SK-N-SH treated with all-trans-retinoic acid at 6 μM for 48 hours (cell line): ENCODE measurements at regions not wholly inside any gene's neighbourhood (a gene's known extent, or its start where the extent isn't known, plus 50 kb on each side); places are given as distances from the start of the nearest gene placed in this dataset.

Source experiments
- ATAC-seq: fragments of 200-7000 bp; cut with Tn5 transposase; 3 replicates; pipeline ENCODE4 v1.9.1; 2020; ENCODE audit warnings: mild to moderate bottlenecking, moderate library complexity
- ARNTL ChIP-seq: fragments of 450-650 bp; formaldehyde crosslinking; IDR thresholded peaks from 2 replicates; pipeline ENCODE4 v1.5.0; 2020; ENCODE audit warnings: low read depth, mild to moderate bottlenecking, moderate library complexity, borderline replicate concordance
- BACH2 ChIP-seq: fragments of 250-450 bp; sonication (Bioruptor Pico); IDR thresholded peaks from 2 replicates; pipeline ENCODE4 v1.9.0; 2021; ENCODE audit warnings: mild to moderate bottlenecking, borderline replicate concordance
- CSDC2 ChIP-seq: fragments of 250-450 bp; sonication (Bioruptor Pico); IDR thresholded peaks from 2 replicates; pipeline ENCODE4 v1.5.0; 2020; ENCODE audit warnings: mild to moderate bottlenecking, moderate library complexity
- CSRNP3 ChIP-seq: fragments of 250-450 bp; sonication (Bioruptor Pico); IDR thresholded peaks from 2 replicates; pipeline ENCODE4 v1.5.1; 2021; ENCODE audit warnings: mild to moderate bottlenecking, moderate library complexity
- GLIS3 ChIP-seq: fragments of 250-450 bp; sonication (Bioruptor Pico); IDR thresholded peaks from 2 replicates; pipeline ENCODE4 v1.5.0; 2020; ENCODE audit warnings: mild to moderate bottlenecking, moderate library complexity
- OSR1 ChIP-seq: fragments of 250-450 bp; sonication (Bioruptor Pico); IDR thresholded peaks from 2 replicates; pipeline ENCODE4 v1.8.0; 2022; ENCODE audit warnings: moderate library complexity, mild to moderate bottlenecking, inconsistent platforms
- PATZ1 ChIP-seq: fragments of 250-450 bp; sonication (Bioruptor Pico); IDR thresholded peaks from 2 replicates; pipeline ENCODE4 v1.8.0; 2020; ENCODE audit warnings: mild to moderate bottlenecking, moderate library complexity, borderline replicate concordance
- POU6F1 ChIP-seq: fragments of 250-450 bp; sonication (Bioruptor Pico); IDR thresholded peaks from 2 replicates; pipeline ENCODE4 v1.8.0; 2021; ENCODE audit warnings: low read depth, mild to moderate bottlenecking, moderate library complexity, borderline replicate concordance
- PPARA ChIP-seq: fragments of 250-450 bp; sonication (Bioruptor Pico); IDR thresholded peaks from 2 replicates; pipeline ENCODE4 v1.5.0; 2020; ENCODE audit warnings: mild to moderate bottlenecking, borderline replicate concordance
- RARB ChIP-seq: fragments of 250-450 bp; sonication (Bioruptor Pico); IDR thresholded peaks from 2 replicates; pipeline ENCODE4 v1.8.0; 2021; ENCODE audit warnings: mild to moderate bottlenecking, moderate library complexity
- SNAI2 ChIP-seq: fragments of 250-450 bp; sonication (Bioruptor Pico); IDR thresholded peaks from 2 replicates; pipeline ENCODE4 v1.5.0; 2020; ENCODE audit warnings: mild to moderate bottlenecking, moderate library complexity
- TCF4 ChIP-seq: fragments of 250-450 bp; sonication (Bioruptor Pico); IDR thresholded peaks from 2 replicates; pipeline ENCODE4 v1.8.0; 2021; ENCODE audit warnings: mild to moderate bottlenecking, moderate library complexity, borderline replicate concordance
- TSHZ2 ChIP-seq: fragments of 250-450 bp; sonication (Bioruptor Pico); IDR thresholded peaks from 2 replicates; pipeline ENCODE4 v1.5.0; 2020; ENCODE audit warnings: mild to moderate bottlenecking, moderate library complexity
- ZC3H10 ChIP-seq: fragments of 250-450 bp; sonication (Bioruptor Pico); IDR thresholded peaks from 2 replicates; pipeline ENCODE4 v1.5.1; 2021; ENCODE audit warnings: mild to moderate bottlenecking, moderate library complexity
- ZFP3 ChIP-seq: fragments of 250-450 bp; sonication (Bioruptor Pico); IDR thresholded peaks from 2 replicates; pipeline ENCODE4 v1.5.0; 2020; ENCODE audit warnings: mild to moderate bottlenecking, moderate library complexity
- ZNF565 ChIP-seq: fragments of 450-650 bp; formaldehyde crosslinking; conservative IDR thresholded peaks from 2 replicates; pipeline ENCODE4 v1.5.0; 2020; ENCODE audit warnings: low read depth, mild to moderate bottlenecking, moderate library complexity
- ZNF70 ChIP-seq: fragments of 450-650 bp; formaldehyde crosslinking; IDR thresholded peaks from 2 replicates; pipeline ENCODE4 v1.5.0; 2020; ENCODE audit warnings: mild to moderate bottlenecking, moderate library complexity
- ZNF8 ChIP-seq: fragments of 450-650 bp; formaldehyde crosslinking; IDR thresholded peaks from 2 replicates; pipeline ENCODE4 v1.5.0; 2020; ENCODE audit warnings: mild to moderate bottlenecking, moderate library complexity

- TF ChIP-seq TSHZ2 (CRISPR knock-in tag) (no peak), ZNF8 (CRISPR knock-in tag) (no peak), ZNF565 (CRISPR knock-in tag) (no peak), TCF4 (CRISPR knock-in tag) (no peak), OSR1 (CRISPR knock-in tag) (no peak)
Measured at GRCh38 chr15:26382444-26383072, 390.3 kb downstream of the GABRB3 start (continued).

GRCh38 chr15:26378304-26378703 lies 394.6 kb downstream of the GABRB3 start:
- no peak for TF ChIP-seq POU6F1 (CRISPR knock-in tag)
- no peak for TF ChIP-seq ZC3H10 (CRISPR knock-in tag)
- TF ChIP-seq TSHZ2 (CRISPR knock-in tag), result no peak
- no peak for TF ChIP-seq TCF4 (CRISPR knock-in tag)
- no peak for TF ChIP-seq ZFP3 (CRISPR knock-in tag)
- no peak for TF ChIP-seq CSDC2 (CRISPR knock-in tag)
- no peak for TF ChIP-seq PATZ1 (CRISPR knock-in tag)

GRCh38 chr15:26376243-26376642 lies 396.6 kb downstream of the GABRB3 start:
- ATAC-seq, result no peak
- no peak for TF ChIP-seq CSRNP3
- no peak for TF ChIP-seq ARNTL (CRISPR knock-in tag)
- TF ChIP-seq BACH2 (CRISPR knock-in tag), result no peak
- TF ChIP-seq OSR1 (CRISPR knock-in tag), result no peak
- TF ChIP-seq ZFP3 (CRISPR knock-in tag), result no peak
- TF ChIP-seq PPARA (CRISPR knock-in tag), result no peak
- no peak for TF ChIP-seq ZNF70 (CRISPR knock-in tag)
- no peak for TF ChIP-seq RARB (CRISPR knock-in tag)
- no peak for TF ChIP-seq SNAI2 (CRISPR knock-in tag)
- no peak for TF ChIP-seq PATZ1 (CRISPR knock-in tag)
- no peak for TF ChIP-seq GLIS3 (CRISPR knock-in tag)
- TF ChIP-seq CSDC2 (CRISPR knock-in tag), result no peak
- TF ChIP-seq ZNF8 (CRISPR knock-in tag), result no peak
- no peak for TF ChIP-seq POU6F1 (CRISPR knock-in tag)
- no peak for TF ChIP-seq ZNF565 (CRISPR knock-in tag)

More at GRCh38 chr15:26378304-26378703, 394.6 kb downstream of the GABRB3 start:
- ATAC-seq, result no peak
